ENCODE measurements at regions not wholly inside any gene's neighbourhood (a gene's known extent, or its start where the extent isn't known, plus 50 kb on each side); places are given as distances from the start of the nearest gene placed in this dataset.

DNA sequence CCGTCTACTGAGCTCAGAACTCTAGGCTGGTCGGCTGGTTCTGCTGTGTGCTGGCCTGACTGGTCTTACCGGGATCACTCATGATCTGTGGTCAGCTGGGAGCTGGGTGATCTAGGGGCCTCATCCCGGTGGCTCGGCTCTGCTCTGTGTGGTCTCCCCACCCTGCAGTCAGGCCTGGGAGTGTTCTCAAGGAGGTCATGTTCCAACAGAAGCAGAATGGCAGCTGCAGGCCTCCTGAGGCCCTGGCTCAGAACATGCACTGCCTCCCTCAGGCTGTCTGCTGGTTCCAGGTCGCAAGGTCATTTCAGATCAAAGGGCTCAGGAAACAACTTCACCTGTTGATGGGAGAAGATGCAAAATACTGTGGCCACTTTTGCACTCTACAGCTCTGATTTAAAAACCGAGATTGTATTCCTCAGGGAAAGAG lies 81.1 kb upstream of the RFX8 start:
- no peak for DNase-seq (ENCODE audit: low spot score)

DNA sequence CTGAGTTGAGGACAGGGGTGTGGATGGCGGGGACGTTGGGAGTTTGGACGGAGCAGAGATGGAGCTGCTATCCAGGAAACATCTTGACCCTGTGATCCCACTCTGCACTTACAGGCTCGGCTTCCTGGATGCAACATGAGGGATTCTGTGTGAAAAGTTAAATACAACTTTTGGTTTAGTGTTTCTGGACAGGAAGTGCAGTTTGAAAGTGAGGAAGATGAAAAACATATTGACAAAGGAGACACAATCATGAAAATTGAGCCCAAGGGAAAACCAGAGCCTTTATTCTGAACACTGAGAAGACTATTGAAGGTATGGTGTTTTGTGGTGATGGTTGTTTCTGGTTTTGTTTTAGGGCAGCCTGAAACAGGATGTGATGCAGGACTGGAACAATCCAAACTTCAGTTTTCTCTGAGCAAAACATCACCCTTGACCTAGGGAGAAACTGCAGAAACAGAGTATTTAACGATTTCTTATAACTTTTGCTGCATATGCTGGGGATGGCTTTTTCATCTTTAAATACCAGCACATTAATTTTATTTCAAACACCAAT lies 76.5 kb upstream of the RFX8 start:
- no peak for DNase-seq (ENCODE audit: low spot score)

DNA sequence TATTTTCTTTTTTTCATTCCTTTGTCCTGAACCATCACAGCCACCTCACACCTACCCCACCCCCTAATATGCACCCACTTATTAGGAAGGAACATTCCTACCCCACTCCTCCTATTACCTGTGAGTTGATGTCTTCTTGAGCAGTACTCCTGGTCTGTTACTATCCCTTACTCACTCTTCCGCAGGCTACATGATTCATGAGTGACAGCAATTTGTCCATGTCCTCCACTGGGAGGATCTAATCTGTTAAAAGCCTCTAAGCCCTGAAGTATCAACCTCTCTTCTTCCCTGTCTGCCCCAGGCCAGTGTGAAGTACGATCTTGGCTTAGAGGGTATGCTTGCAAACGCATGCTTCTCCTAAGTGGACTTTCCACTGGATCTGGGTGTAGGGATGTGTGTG lies 75.6 kb upstream of the RFX8 start:
- no peak for DNase-seq (ENCODE audit: low spot score)

DNA sequence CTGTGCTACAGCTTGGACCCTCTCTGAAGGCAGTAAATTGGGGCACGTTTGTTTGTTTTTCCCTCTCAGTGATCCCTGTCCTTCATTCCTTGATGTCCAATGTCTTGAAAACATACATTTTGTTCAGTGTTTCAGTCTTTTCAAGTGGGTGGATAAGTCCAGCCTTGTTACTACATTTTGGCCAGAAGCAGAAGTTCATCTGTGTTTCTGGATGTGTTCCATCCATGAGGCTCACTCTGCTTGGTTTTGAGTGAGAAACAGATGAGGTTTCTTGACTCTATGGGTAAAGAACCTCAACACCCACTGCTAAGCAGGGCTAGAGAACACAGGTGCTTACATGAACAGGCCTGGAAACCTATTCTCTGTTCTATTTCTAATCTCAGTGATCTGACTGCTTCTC lies 74.5 kb upstream of the RFX8 start:
- no peak for DNase-seq (ENCODE audit: low spot score)

DNA sequence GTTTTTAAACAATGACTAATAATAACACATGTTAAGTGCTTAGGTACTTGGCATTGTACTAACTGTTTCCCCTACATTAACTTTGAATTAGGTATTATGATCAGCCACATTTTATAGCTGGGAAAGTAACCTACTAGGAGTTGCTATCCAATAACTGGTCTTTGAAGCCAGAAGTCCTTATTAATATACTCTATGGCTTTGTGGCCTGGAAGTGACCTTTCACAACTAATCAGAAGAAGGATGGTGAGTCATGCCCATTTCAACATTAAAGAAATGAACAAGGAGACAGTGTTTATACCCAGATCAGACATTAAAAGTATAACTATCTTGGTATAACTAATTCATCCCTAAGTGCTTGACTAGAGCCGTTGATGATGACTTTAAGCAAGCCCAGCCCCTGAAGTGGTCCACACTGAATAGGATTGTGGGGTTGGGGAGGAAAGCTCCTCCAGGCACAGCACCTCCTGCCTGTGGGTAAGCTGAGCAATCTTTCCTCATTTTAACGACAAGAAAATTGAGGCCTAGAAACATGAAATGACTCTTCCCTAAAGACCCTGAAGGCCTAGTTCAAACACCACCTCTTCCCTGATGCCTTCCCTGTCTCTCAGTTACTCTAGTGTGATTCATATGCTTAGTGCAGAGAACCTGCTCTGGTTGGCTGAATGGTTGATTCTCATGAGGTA lies 71.6 kb upstream of the RFX8 start:
- DNase-seq (ENCODE audit: low spot score), result no peak

DNA sequence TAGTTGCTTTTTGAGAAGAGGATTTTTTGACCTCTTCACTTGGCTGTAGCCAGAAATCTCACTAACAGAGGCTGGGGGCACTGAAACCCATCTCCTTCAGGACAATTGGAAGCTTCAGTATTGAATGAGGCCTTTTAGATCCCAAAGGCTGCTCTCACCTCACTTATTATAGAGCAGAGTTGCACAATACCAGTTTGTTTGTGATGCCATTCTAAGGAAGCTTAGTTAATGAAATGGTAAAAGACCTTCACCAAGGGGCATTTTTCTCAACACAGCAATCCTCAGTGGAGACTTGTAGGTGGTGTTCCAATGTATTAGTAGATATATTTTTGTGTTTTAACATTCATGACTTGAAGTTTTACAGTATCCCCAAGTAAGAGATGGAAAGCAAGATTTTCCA lies 71.0 kb upstream of the RFX8 start:
- no peak for DNase-seq (ENCODE audit: low spot score)

DNA sequence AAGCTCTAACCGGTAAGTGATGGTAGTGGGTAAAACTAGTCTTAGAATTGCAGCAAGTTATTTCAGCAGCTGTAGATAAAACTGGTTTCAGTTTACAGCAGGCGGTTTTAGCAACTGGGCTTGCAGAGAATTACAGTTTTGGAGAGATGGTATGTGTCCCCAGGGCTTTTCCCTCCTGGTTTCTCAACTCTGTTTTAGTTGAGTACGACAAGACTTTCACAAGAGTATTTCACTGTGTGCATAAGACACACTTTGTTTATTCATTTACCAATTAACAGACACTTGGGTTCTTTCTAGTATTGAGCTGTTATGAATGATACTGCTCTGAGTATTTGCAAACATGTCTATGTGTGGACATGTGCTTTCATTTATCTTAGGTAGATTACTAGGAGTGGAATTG lies 65.6 kb upstream of the RFX8 start:
- DNase-seq (ENCODE audit: low spot score), result no peak

DNA sequence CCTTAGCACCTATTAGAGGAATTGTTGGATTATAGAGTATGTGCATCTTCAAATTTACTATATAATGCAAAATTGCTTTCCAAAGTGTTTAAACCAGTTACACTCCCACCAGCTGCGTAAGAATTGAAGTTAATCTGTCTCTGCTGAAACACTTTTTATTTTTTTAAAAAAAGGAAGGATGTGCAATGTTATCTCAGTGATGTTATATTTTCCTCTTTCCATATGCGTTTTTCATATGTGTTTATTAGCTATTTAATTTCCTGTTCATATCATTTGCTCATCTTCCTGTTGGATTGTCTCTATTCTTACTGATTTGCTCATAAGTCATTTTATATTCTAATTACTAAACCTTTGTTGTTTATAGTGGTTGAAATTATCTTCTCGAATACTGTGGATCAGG lies 63.2 kb upstream of the RFX8 start:
- DNase-seq (ENCODE audit: low spot score), result no peak

DNA sequence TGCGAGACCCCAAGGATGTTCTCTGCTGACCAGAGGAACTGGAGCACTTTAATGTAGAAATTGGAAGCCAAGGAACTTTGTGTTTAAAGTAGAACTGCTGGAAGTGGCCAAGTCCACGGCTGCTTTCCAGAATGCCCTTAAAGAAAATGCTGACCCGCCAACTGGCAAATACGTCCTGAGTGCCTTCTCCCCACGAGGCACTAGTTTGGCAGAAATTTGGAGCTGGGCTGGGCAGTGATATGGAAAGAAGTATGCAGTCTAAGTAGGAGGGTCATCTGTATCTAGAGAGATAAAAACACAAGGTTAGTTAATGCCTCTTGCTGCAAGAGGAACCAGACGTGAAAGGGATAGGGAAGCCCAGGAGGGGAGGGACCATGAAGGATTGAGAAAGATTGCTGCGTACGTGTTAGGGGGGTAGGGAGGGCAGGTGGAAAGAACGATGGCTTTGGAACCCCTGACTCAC lies 59.3 kb upstream of the RFX8 start:
- DNase-seq (ENCODE audit: low spot score), result no peak

DNA sequence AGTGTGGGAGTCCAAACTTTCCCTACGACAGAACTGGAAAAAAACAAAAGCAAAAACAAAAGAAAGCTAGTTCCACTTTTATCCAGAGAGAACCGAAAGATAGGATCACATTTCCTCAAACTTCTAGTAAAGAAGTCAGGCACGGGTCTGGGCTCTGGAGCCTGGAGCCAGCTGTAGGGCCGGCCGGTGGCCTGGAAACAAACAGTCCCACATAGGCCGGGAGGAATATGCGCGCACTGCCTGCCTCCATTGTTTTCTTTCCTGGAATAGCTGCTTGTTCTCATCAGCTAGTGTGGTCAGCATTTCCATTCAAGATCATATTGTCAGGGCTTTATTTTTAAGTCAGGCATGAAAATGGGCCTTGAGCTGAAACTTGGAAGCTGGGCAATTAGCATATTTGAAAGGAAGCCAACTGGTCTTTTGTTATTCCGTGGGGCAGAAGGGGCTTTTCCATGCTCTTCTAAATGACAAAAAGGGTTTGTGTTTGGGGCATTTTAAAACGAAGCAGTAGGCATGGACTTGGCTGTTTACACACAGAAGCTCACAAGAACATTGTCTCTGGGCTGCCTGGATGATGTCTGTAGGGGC lies 58.7 kb upstream of the RFX8 start:
- no peak for DNase-seq (ENCODE audit: low spot score)

DNA sequence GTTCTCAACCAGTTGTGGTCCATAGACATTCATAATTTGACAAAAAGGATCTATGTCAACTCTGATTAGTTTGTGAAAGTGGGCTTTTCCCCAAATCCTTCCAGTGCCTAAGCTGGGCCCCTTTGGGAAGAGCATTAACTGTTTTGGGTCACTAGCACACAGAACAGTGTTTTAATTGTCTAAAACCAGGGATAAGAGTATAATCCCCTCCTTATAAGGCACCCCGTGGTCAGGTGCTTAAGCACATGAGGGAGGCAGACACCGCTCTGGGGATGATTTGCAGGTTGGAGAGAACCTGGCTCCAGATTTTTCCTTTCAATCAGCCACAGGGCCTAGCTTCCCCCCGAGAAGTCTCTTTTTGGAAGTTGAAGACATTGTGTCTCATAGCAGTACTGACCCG lies 53.6 kb upstream of the RFX8 start:
- no peak for DNase-seq (ENCODE audit: low spot score)

DNA sequence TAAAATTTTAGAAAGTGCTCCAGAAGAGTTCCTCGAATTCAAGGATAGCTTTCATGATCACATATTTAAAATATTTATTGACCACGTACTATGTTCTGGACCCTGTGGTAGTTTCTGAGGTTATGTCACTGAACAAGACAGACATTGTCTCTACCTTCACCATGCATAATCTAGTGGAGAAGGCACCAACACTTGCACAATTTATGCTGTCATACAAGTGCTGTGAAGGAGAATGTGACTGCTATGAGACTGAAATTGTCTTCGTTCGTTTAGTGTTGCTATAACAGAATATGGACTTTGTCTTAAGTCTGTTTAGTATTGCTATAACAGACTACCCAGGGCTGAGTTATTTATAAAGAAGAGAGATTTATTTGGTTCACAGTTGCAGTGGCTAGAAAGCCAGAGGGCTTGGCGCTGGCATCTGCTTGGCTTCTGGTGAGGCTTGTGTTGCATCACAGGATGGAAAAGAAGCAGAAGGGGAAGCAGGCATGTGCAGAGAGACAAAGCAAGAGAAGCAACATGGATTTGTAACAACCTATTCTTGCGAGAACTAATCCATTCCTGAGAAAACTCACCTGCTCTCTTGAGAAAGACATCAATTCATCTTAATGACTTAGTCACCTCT lies 50.0 kb upstream of the RFX8 start:
- no peak for DNase-seq (ENCODE audit: low spot score)

Measured in LoVo (cell line).